ENCODE measurements at regions not wholly inside any gene's neighbourhood (a gene's known extent, or its start where the extent isn't known, plus 50 kb on each side); places are given as distances from the start of the nearest gene placed in this dataset.

DNA sequence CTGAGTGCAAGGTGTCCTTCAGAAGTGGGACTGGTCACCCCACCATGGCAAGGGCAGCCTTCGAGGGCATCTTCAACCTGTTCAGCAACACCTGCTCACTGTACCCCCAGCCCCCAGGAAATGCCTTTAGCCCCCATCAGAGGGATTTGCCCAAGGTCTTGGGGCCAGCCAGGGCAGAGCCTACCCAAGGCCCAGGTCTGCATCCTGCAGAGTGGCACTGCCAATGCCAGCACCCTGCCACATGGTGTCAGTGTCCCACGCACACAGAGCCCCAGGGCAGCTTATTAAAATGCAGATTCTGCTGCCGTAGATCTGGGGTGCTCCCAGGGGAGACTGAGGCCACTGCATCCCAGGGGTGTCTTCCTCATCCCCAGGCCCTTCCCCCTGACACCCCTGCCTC, 106.2 kb upstream of the KCTD7 start:
- H2BK120ac ChIP-seq (ENCODE audit: low read depth, low read length), result no peak overlapping the region
- peaks cover 3% of the 10 kb centered on the region; the same call in 1 of the 2 replicates for H3K9me1 ChIP-seq (ENCODE audit: insufficient read depth, low read length)
- no peak for TF ChIP-seq MXI1 (IDR thresholded peaks at IDR 0.05; ENCODE audit: borderline replicate concordance, low read depth, low read length)
- no peak for TF ChIP-seq CEBPB (IDR thresholded peaks at IDR 0.05; ENCODE audit: low read depth, low read length)
- TF ChIP-seq CTCF (conservative IDR thresholded peaks at IDR 0.05; ENCODE audit: low read depth, low read length), result peak; percentile 25
- TF ChIP-seq RAD21 (IDR thresholded peaks at IDR 0.05; ENCODE audit: low read length), result peak; percentile 30; the same call in 1 of the 2 replicates
- no peak for DNase-seq
- H3K9me3 ChIP-seq (ENCODE audit: control insufficient read depth, insufficient read depth, low read length), result no peaks in the 10 kb centered on the region
- ATAC-seq (ENCODE audit: low read depth), result peak; percentile 54; the same call in 1 of the 2 replicates
- no peaks in the 10 kb centered on the region for H3K4me1 ChIP-seq (ENCODE audit: control insufficient read depth, insufficient read depth, low read length)
- no peak overlapping the region for H3K4me3 ChIP-seq (ENCODE audit: insufficient read depth, low read depth, low read length)
- POLR2A ChIA-PET (ENCODE audit: unreplicated experiment), result no interaction called here
- no peak overlapping the region for H2AFZ ChIP-seq (replicated peaks; ENCODE audit: low read length, poor library complexity)
- H2BK5ac ChIP-seq (ENCODE audit: low read depth, low read length, poor library complexity, severe bottlenecking), result no peak overlapping the region
- no peak overlapping the region for H3K18ac ChIP-seq (ENCODE audit: low read depth, low read length)
- H2BK20ac ChIP-seq (ENCODE audit: low read depth, low read length), result no peak overlapping the region
- H4K5ac ChIP-seq (ENCODE audit: low read depth, low read length), result no peak overlapping the region
- H3K23ac ChIP-seq (ENCODE audit: low read depth, low read length), result no peak overlapping the region
- intact Hi-C loops (cut with micrococcal nuclease), result no loop called here
- dilution Hi-C loops (cut with HindIII; ENCODE audit: low sequenced_read_pairs, unreplicated experiment), result no loop called here
- no peaks in the 10 kb centered on the region for H3K27me3 ChIP-seq (ENCODE audit: control insufficient read depth, insufficient read depth, low read length)
- H3K27ac ChIP-seq (ENCODE audit: insufficient read depth, low read length), result no peak overlapping the region
- CTCF ChIA-PET, result no interaction called here
- H4K20me1 ChIP-seq (ENCODE audit: insufficient read depth, low read length), result no peaks in the 10 kb centered on the region
- in situ Hi-C loops (cut with MboI; ENCODE audit: low sequenced_read_pairs), result no loop called here
- no peak overlapping the region for H2BK15ac ChIP-seq (ENCODE audit: low read depth, low read length)
- H3K36me3 ChIP-seq (ENCODE audit: control insufficient read depth, insufficient read depth, low read length), result peaks cover 5% of the 10 kb centered on the region; the same call in 1 of the 2 replicates
- no peak overlapping the region for H4K91ac ChIP-seq (ENCODE audit: insufficient read depth, low read depth, low read length)
- no TSS peak for BruUV-seq (replicated peaks)
- no peaks in the 10 kb centered on the region for H3K79me1 ChIP-seq (ENCODE audit: low read depth in 1 of 2, low read length in 2 of 2)
- no peak overlapping the region for H3K4ac ChIP-seq (ENCODE audit: low read depth, low read length)
- no peak overlapping the region for H2AK9ac ChIP-seq (replicated peaks; ENCODE audit: low read depth, low read length, poor library complexity)
- H4K8ac ChIP-seq (ENCODE audit: low read depth in 2 of 2, low read length in 2 of 2), result no peak overlapping the region
- WGBS, 2 experiments (ENCODE audit: extremely low coverage in 2 of 2, insufficient read length in 1 of 2), result no CpG with 5 or more reads among the region's 3 CpGs
- no peak overlapping the region for H3K14ac ChIP-seq (replicated peaks; ENCODE audit: low read depth, low read length)
- no peak overlapping the region for H3K56ac ChIP-seq (ENCODE audit: extremely low read depth, insufficient read depth, low read length)
- no peak overlapping the region for H3K4me2 ChIP-seq (ENCODE audit: low read depth, low read length)
- H2AK5ac ChIP-seq (ENCODE audit: low read depth, low read length), result no peak overlapping the region
- no peak overlapping the region for H3K9ac ChIP-seq (ENCODE audit: low read depth, low read length)
